K562 (cell line): ENCODE measurements at regions not wholly inside any gene's neighbourhood (a gene's known extent, or its start where the extent isn't known, plus 50 kb on each side); places are given as distances from the start of the nearest gene placed in this dataset.

Experiments
- AFF4 ChIP-seq: sonication (generic); formaldehyde crosslinking; IDR thresholded peaks from 2 replicates; pipeline ENCODE4 v1.8.0; 2023; ENCODE audit warnings: mild to moderate bottlenecking, missing genetic modification reagents
- ARID4B ChIP-seq: sonication (generic); formaldehyde crosslinking; IDR thresholded peaks from 2 replicates; pipeline ENCODE4 v1.8.0; 2022; ENCODE audit warnings: mild to moderate bottlenecking, missing genetic modification reagents
- E2F1 ChIP-seq: sonication (generic); formaldehyde crosslinking; IDR thresholded peaks from 2 replicates; pipeline ENCODE4 v1.8.1; 2023; ENCODE audit warnings: mild to moderate bottlenecking, missing genetic modification reagents, moderate library complexity
- JUNB ChIP-seq: fragments of 450-650 bp; formaldehyde crosslinking; conservative IDR thresholded peaks from 2 replicates; pipeline ENCODE4 v1.4.0; 2020; ENCODE audit warnings: mild to moderate bottlenecking
- MAFF ChIP-seq: IDR thresholded peaks from 2 replicates; pipeline ENCODE4 v1.6.1; 2012; ENCODE audit warnings: low read length, improper control_type of control experiment
- MAFK ChIP-seq: IDR thresholded peaks from 2 replicates; pipeline ENCODE4 v1.6.1; 2011; ENCODE audit warnings: low read length, improper control_type of control experiment
- MCM3 ChIP-seq: fragments of 450-650 bp; IDR thresholded peaks from 2 replicates; pipeline ENCODE4 v1.6.1; 2016
- MNT ChIP-seq, 2 experiments: fragments of 450-650 bp; conservative IDR thresholded peaks; 2 replicates each; pipeline ENCODE4 v1.6.1; 2017; ENCODE audit warnings: mild to moderate bottlenecking in 2 of 2, moderate library complexity in 2 of 2
- RBM14 ChIP-seq: fragments of 200-400 bp; formaldehyde crosslinking; IDR thresholded peaks from 2 replicates; pipeline ENCODE4 v1.6.1; 2018; ENCODE audit warnings: low read depth, mild to moderate bottlenecking, low read length, moderate library complexity, borderline replicate concordance; ENCODE audit not compliant: insufficient read depth
- SPI1 ChIP-seq: IDR thresholded peaks from 2 replicates; pipeline ENCODE4 v1.6.1; 2011; ENCODE audit warnings: low read depth, low read length, control low read depth, borderline replicate concordance
- ZHX1 ChIP-seq: fragments of 150-350 bp; conservative IDR thresholded peaks from 2 replicates; pipeline ENCODE4 v1.6.1; 2014; ENCODE audit warnings: low read length
- ZNF253 ChIP-seq: fragments of 250-450 bp; sonication (Bioruptor Pico); conservative IDR thresholded peaks from 2 replicates; pipeline ENCODE4 v1.6.1; 2021; ENCODE audit warnings: mild to moderate bottlenecking
- ZNF589 ChIP-seq: fragments of 200-800 bp; sonication (Bioruptor generic); IDR thresholded peaks from 2 replicates; pipeline ENCODE4 v1.6.1; 2016; ENCODE audit warnings: low read depth, missing genetic modification characterization, missing compliant biosample characterization

- TF ChIP-seq ARID4B = no peak
- TF ChIP-seq JUNB (CRISPR knock-in tag) = no peak
- no peak; the same call in 1 of the 2 replicates for TF ChIP-seq ZNF589 (CRISPR knock-in tag)
- TF ChIP-seq MCM3 = no peak
- TF ChIP-seq E2F1 = no peak
- TF ChIP-seq RBM14 = no peak
- no peak for TF ChIP-seq ZHX1
- TF ChIP-seq MNT (conservative IDR thresholded peaks at IDR 0.05) = no peak; a peak in 2 of 4 replicates
- TF ChIP-seq ZNF253 (CRISPR knock-in tag) = no peak
- no peak for TF ChIP-seq AFF4 (CRISPR knock-in tag)
- TF ChIP-seq SPI1 = peak; percentile 12; the same call in 1 of the 2 replicates
- TF ChIP-seq MAFF = no peak
- TF ChIP-seq MAFK = 0 out of 2 replicates have a peak, but pooled peaks have one; percentile 9
Measured at GRCh38 chr3:177338697-177339219, 141.5 kb upstream of the TBL1XR1 start (continued).
